Ishikawa (cell line): ENCODE measurements at regions not wholly inside any gene's neighbourhood (a gene's known extent, or its start where the extent isn't known, plus 50 kb on each side); places are given as distances from the start of the nearest gene placed in this dataset.

Source experiments
- CEBPB ChIP-seq: IDR thresholded peaks from 2 replicates; pipeline ENCODE4 v1.6.1; 2012
- CREB1 ChIP-seq: IDR thresholded peaks from 2 replicates; pipeline ENCODE4 v1.6.1; 2012; ENCODE audit warnings: low read depth
- EGR1 ChIP-seq: IDR thresholded peaks from 2 replicates; pipeline ENCODE4 v1.6.1; 2012
- EP300 ChIP-seq: IDR thresholded peaks from 2 replicates; pipeline ENCODE4 v1.6.1; 2012; ENCODE audit warnings: borderline replicate concordance
- FOXM1 ChIP-seq: IDR thresholded peaks from 2 replicates; pipeline ENCODE4 v1.6.1; 2012; ENCODE audit warnings: low read depth, borderline replicate concordance
- MAX ChIP-seq: IDR thresholded peaks from 2 replicates; pipeline ENCODE4 v1.6.1; 2012
- NFIC ChIP-seq: IDR thresholded peaks from 2 replicates; pipeline ENCODE4 v1.6.1; 2012
- RAD21 ChIP-seq: IDR thresholded peaks from 2 replicates; pipeline ENCODE4 v1.6.1; 2012; ENCODE audit warnings: low read depth
- REST ChIP-seq: IDR thresholded peaks from 2 replicates; pipeline ENCODE4 v1.6.1; 2012; ENCODE audit warnings: low read depth, mild to moderate bottlenecking
- TAF1 ChIP-seq: IDR thresholded peaks from 2 replicates; pipeline ENCODE4 v1.6.1; 2012; ENCODE audit warnings: low read depth, mild to moderate bottlenecking
- USF1 ChIP-seq: IDR thresholded peaks from 2 replicates; pipeline ENCODE4 v1.6.1; 2012
- YY1 ChIP-seq: IDR thresholded peaks from 2 replicates; pipeline ENCODE4 v1.6.1; 2012; ENCODE audit warnings: low read depth

GRCh38 chr5:40442346-40442745 is 237.4 kb upstream of the PTGER4 start:
- no peak for TF ChIP-seq YY1
- TF ChIP-seq TAF1 = no peak
- no peak for TF ChIP-seq REST
- no peak for TF ChIP-seq USF1
- no peak for TF ChIP-seq FOXM1
- no peak for TF ChIP-seq RAD21
- TF ChIP-seq NFIC = no peak
- no peak for TF ChIP-seq CREB1
- no peak for TF ChIP-seq EP300
- no peak for TF ChIP-seq EGR1
- no peak for TF ChIP-seq CEBPB
- TF ChIP-seq MAX = no peak
